Astrocyte (in vitro differentiated cells and primary cell): ENCODE measurements at regions not wholly inside any gene's neighbourhood (a gene's known extent, or its start where the extent isn't known, plus 50 kb on each side); places are given as distances from the start of the nearest gene placed in this dataset.

Experiments
- DNase-seq: peaks from one replicate; pipeline ENCODE4 v3.0.0-alpha.2; 2010; ENCODE audit warnings: low read depth
- FAIRE-seq: peaks from 2 replicates; lab custom pipeline; 2011; peaks lifted over from hg19 to GRCh38; lab: Jason Lieb, UNC
- H2AFZ ChIP-seq: 2 replicates; pipeline ENCODE4 v1.6.0; 2012; ENCODE audit warnings: low read depth, low read length, inconsistent platforms
- H3K27ac ChIP-seq: 2 replicates; pipeline ENCODE4 v1.5.1; 2011; ENCODE audit warnings: low read depth, low read length, inconsistent platforms
- H3K27me3 ChIP-seq: 2 replicates; pipeline ENCODE4 v1.6.0; 2011; ENCODE audit warnings: low read length, inconsistent platforms; ENCODE audit not compliant: insufficient read depth
- H3K36me3 ChIP-seq: 2 replicates; pipeline ENCODE4 v1.5.1; 2011; ENCODE audit warnings: low read length, inconsistent platforms; ENCODE audit not compliant: insufficient read depth
- H3K4me1 ChIP-seq: 2 replicates; pipeline ENCODE4 v1.5.1; 2011; ENCODE audit warnings: low read length, inconsistent platforms; ENCODE audit not compliant: insufficient read depth
- H3K4me2 ChIP-seq: 2 replicates; pipeline ENCODE4 v1.6.0; 2012; ENCODE audit warnings: low read length, inconsistent platforms
- H3K4me3 ChIP-seq: 2 replicates; pipeline ENCODE4 v1.5.1; 2011; ENCODE audit warnings: low read depth, mild to moderate bottlenecking, low read length, inconsistent platforms; ENCODE audit not compliant: insufficient read depth
- H3K79me2 ChIP-seq: 2 replicates; pipeline ENCODE4 v1.6.0; 2012; ENCODE audit warnings: mild to moderate bottlenecking, low read length, inconsistent platforms; ENCODE audit not compliant: insufficient read depth
- H3K9ac ChIP-seq: 2 replicates; pipeline ENCODE4 v1.6.0; 2012; ENCODE audit warnings: mild to moderate bottlenecking, low read length, inconsistent platforms
- H3K9me3 ChIP-seq: 2 replicates; pipeline ENCODE4 v1.5.1; 2012; ENCODE audit warnings: low read depth, mild to moderate bottlenecking, low read length, inconsistent platforms; ENCODE audit not compliant: insufficient read depth
- H4K20me1 ChIP-seq: 2 replicates; pipeline ENCODE4 v1.6.0; 2012; ENCODE audit warnings: low read length, inconsistent platforms; ENCODE audit not compliant: insufficient read depth
- H3K27ac Mint-ChIP-seq: one replicate; pipeline ENCODE4 v1.8.0; 2021; ENCODE audit warnings: mild to moderate bottlenecking, mixed read lengths; ENCODE audit not compliant: unreplicated experiment
- H3K27me3 Mint-ChIP-seq: one replicate; pipeline ENCODE4 v1.8.0; 2021; ENCODE audit warnings: low read depth, mixed read lengths; ENCODE audit not compliant: unreplicated experiment
- H3K36me3 Mint-ChIP-seq: one replicate; pipeline ENCODE4 v1.8.0; 2021; ENCODE audit warnings: low read depth, mixed read lengths; ENCODE audit not compliant: unreplicated experiment
- H3K4me1 Mint-ChIP-seq: one replicate; pipeline ENCODE4 v1.8.0; 2021; ENCODE audit warnings: low read depth, mixed read lengths; ENCODE audit not compliant: unreplicated experiment
- H3K4me3 Mint-ChIP-seq: one replicate; pipeline ENCODE4 v1.8.0; 2021; ENCODE audit warnings: mild to moderate bottlenecking, moderate library complexity, mixed read lengths; ENCODE audit not compliant: unreplicated experiment
- H3K9me3 Mint-ChIP-seq: one replicate; pipeline ENCODE4 v1.8.0; 2021; ENCODE audit warnings: mild to moderate bottlenecking, mixed read lengths; ENCODE audit not compliant: unreplicated experiment
- CTCF ChIP-seq: IDR thresholded peaks from 2 replicates; pipeline ENCODE4 v1.5.1; 2011; ENCODE audit warnings: low read depth, mild to moderate bottlenecking, inconsistent platforms, low read length, moderate library complexity; ENCODE audit not compliant: insufficient read depth
- EZH2 ChIP-seq: IDR thresholded peaks from 2 replicates; pipeline ENCODE4 v1.6.1; 2012; ENCODE audit warnings: mild to moderate bottlenecking, low read length, inconsistent platforms; ENCODE audit not compliant: insufficient read depth

GRCh38 chr22:22181341-22181850 is 63.2 kb upstream of the VPREB1 start:
- H3K36me3 Mint-ChIP-seq, result no peaks in the 10 kb centered on the region
- Histone ChIP-seq H2AFZ (no peak overlapping the region), H3K79me2 (no peaks in the 10 kb centered on the region), H4K20me1 (no peaks in the 10 kb centered on the region), H3K9me3 (no peaks in the 10 kb centered on the region), H3K9ac (no peak overlapping the region), H3K4me3 (no peak overlapping the region), H3K27ac (no peak overlapping the region), H3K4me2 (no peak overlapping the region), H3K27me3 (peaks cover 26% of the 10 kb centered on the region), H3K4me1 (no peaks in the 10 kb centered on the region), H3K36me3 (no peaks in the 10 kb centered on the region)
- H3K4me1 Mint-ChIP-seq, result no peaks in the 10 kb centered on the region
- H3K9me3 Mint-ChIP-seq, result no peaks in the 10 kb centered on the region
- FAIRE-seq, result no peak
- H3K27me3 Mint-ChIP-seq, result peaks cover 93% of the 10 kb centered on the region
- TF ChIP-seq EZH2 (no peak), CTCF (no peak)
- no peak overlapping the region for H3K4me3 Mint-ChIP-seq
- H3K27ac Mint-ChIP-seq, result no peak overlapping the region
- no peak for DNase-seq

- H3K4me1 ChIP-seq, result no peaks in the 10 kb centered on the region
- Mint-ChIP-seq H3K4me1 (no peaks in the 10 kb centered on the region), H3K27ac (no peak overlapping the region), H3K4me3 (no peak overlapping the region), H3K36me3 (no peaks in the 10 kb centered on the region), H3K9me3 (peaks cover 1% of the 10 kb centered on the region), H3K27me3 (peaks cover 92% of the 10 kb centered on the region)
- H3K79me2 ChIP-seq, result no peaks in the 10 kb centered on the region
- H3K4me2 ChIP-seq, result no peak overlapping the region
- H3K4me3 ChIP-seq, result no peak overlapping the region
- TF ChIP-seq EZH2, result no peak
- TF ChIP-seq CTCF, result no peak
- no peak overlapping the region for H3K9ac ChIP-seq
- DNase-seq, result no peak
- H3K27ac ChIP-seq, result no peak overlapping the region
- no peak for FAIRE-seq
- peaks cover 22% of the 10 kb centered on the region for H3K27me3 ChIP-seq
- H2AFZ ChIP-seq, result no peak overlapping the region
- H4K20me1 ChIP-seq, result no peaks in the 10 kb centered on the region
- H3K9me3 ChIP-seq, result no peaks in the 10 kb centered on the region
- H3K36me3 ChIP-seq, result no peaks in the 10 kb centered on the region
These were observed 63.8 kb upstream of the VPREB1 start for GRCh38 chr22:22180738-22181285.

- Histone ChIP-seq H3K9ac (no peak overlapping the region), H3K27me3 (peaks cover 17% of the 10 kb centered on the region), H3K27ac (no peak overlapping the region), H4K20me1 (no peaks in the 10 kb centered on the region), H2AFZ (no peak overlapping the region), H3K9me3 (no peaks in the 10 kb centered on the region), H3K36me3 (no peaks in the 10 kb centered on the region), H3K4me2 (no peak overlapping the region), H3K4me1 (no peaks in the 10 kb centered on the region), H3K4me3 (no peak overlapping the region), H3K79me2 (no peaks in the 10 kb centered on the region)
- no peak overlapping the region for H3K27ac Mint-ChIP-seq
- FAIRE-seq (no peak), DNase-seq (no peak)
- TF ChIP-seq EZH2 (no peak), CTCF (no peak)
- no peak overlapping the region for H3K4me3 Mint-ChIP-seq
- H3K27me3 Mint-ChIP-seq, result peaks cover 93% of the 10 kb centered on the region
- H3K36me3 Mint-ChIP-seq, result no peaks in the 10 kb centered on the region
- H3K9me3 Mint-ChIP-seq, result peaks cover 1% of the 10 kb centered on the region
- H3K4me1 Mint-ChIP-seq, result no peaks in the 10 kb centered on the region
These were observed 64.7 kb upstream of the VPREB1 start for GRCh38 chr22:22179858-22180257.
